Adrenal gland (tissue), 9 donors: ENCODE measurements at regions not wholly inside any gene's neighbourhood (a gene's known extent, or its start where the extent isn't known, plus 50 kb on each side); places are given as distances from the start of the nearest gene placed in this dataset.
"Not testable (repeated sequence)": the region's sequence is repeated elsewhere in the genome, so short reads cannot be mapped to it uniquely, and the experiment has no call there.

Experiments
- DNase-seq, 7 donors: peaks; one replicate each; pipeline ENCODE4 v3.0.0-alpha.2; 2019 to 2020
- H3K27ac ChIP-seq, 5 donors: fragments of 200-600 bp; sonication (generic) in 4 of 5; 1 replicate in 3 of 5; 2 replicates in 2 of 5; pipeline versions ENCODE4 v1.5.1 to v1.8.0; 2016 to 2020; ENCODE audit warnings: mild to moderate bottlenecking in 1 of 5
- H3K27me3 ChIP-seq: fragments of 200-600 bp; 2 replicates; pipeline ENCODE4 v1.8.0; 2021
- H3K36me3 ChIP-seq, 2 donors: fragments of 200-600 bp; replicated peaks in 1 of 2; 1 replicate in 1 of 2; 2 replicates in 1 of 2; pipeline versions ENCODE4 v1.5.1 to v1.8.0; 2018 to 2022
- H3K4me1 ChIP-seq, 2 donors: fragments of 200-600 bp; replicated peaks in 1 of 2; 1 replicate in 1 of 2; 2 replicates in 1 of 2; pipeline versions ENCODE4 v1.5.1 to v1.8.0; 2018 to 2021
- H3K4me3 ChIP-seq, 4 donors: fragments of 200-600 bp; sonication (generic) in 3 of 4; one replicate each; pipeline ENCODE4 v1.5.1; 2016 to 2018
- H3K9me3 ChIP-seq, 3 donors: fragments of 200-600 bp; sonication (generic) in 1 of 3; replicated peaks in 1 of 3; 1 replicate in 2 of 3; 2 replicates in 1 of 3; pipeline versions ENCODE4 v1.5.1 to v1.8.0; 2016 to 2021
- CTCF ChIP-seq, 6 experiments: fragments of 450-650 bp in 4 of 6; fragments of 200-600 bp in 2 of 6; sonication (generic) in 1 of 6; IDR thresholded peaks; 1 replicate in 5 of 6; 2 replicates in 1 of 6; pipeline versions ENCODE4 v1.5.1 to v1.8.0; 2016 to 2021; ENCODE audit warnings: antibody characterized with exemption in 6 of 6, mild to moderate bottlenecking in 2 of 6, moderate library complexity in 1 of 6
- POLR2A ChIP-seq, 2 donors: fragments of 450-650 bp; IDR thresholded peaks; one replicate each; pipeline ENCODE4 v1.6.1; 2017; ENCODE audit warnings: antibody characterized with exemption in 2 of 2, mild to moderate bottlenecking in 2 of 2, moderate library complexity in 1 of 2
- WGBS, 4 donors: extraction: QIAGEN DNeasy Blood & Tissue Kit in 2 of 4; methylation state at CpG; one replicate each; pipeline versions ENCODE4 v1.1.5 to v1.1.7; 2013 to 2017; 5-methylcytosine and 5-hydroxymethylcytosine counted together
- intact Hi-C, 2 donors: fragments of 100-400 bp; cut with DNase I; formaldehyde crosslinking; loops; one replicate each; pipeline versions ENCODE4 v1.14.1 to v1.15.0; 2022 to 2023
- donor health status: healthy with polysubstance abuse.
- donor health status: Bipolar disorder and iron deficiency.
- donor health status: DM: yes; HTN: yes; CAD: no.
- donor health status: DM: no; HTN: no; CAD: no.
- donor health status: DM: no; HTN: no; CAD: no.

- intact Hi-C loops = loop anchor here (10.0 kb wide), 4 partner anchors 108 to 822 kb away; partner anchors contain the start of gene CYP26B1 (in 1 of the 2)
- peak in 1 of 7 donors; percentile 27 for DNase-seq
- Histone ChIP-seq H3K9me3 (no peaks in the 10 kb centered on the region), H3K36me3 (no peaks in the 10 kb centered on the region), H3K4me3 (no peak overlapping the region), H3K27ac (no peak overlapping the region), H3K27me3 (no peaks in the 10 kb centered on the region), H3K4me1 (no peaks in the 10 kb centered on the region)
- TF ChIP-seq POLR2A (IDR thresholded peaks at IDR 0.05) = no peak
- TF ChIP-seq CTCF (IDR thresholded peaks at IDR 0.05) = no peak
- WGBS, 4 donors = 80 to 90% (median 88%) methylated on average over 6 to 7 of the region's 7 CpGs
These were observed 225.0 kb downstream of the CYP26B1 start for GRCh38 chr2:71922499-71923142.

- no peak overlapping the region for H3K4me3 ChIP-seq
- intact Hi-C loops = loop anchor here (10.0 kb wide), 4 partner anchors 107 to 823 kb away; partner anchors contain the start of gene CYP26B1 (in 1 of the 2)
- TF ChIP-seq CTCF (IDR thresholded peaks at IDR 0.05) (no peak), POLR2A (IDR thresholded peaks at IDR 0.05) (no peak)
- H3K9me3 ChIP-seq = no peaks in the 10 kb centered on the region
- no peak overlapping the region for H3K27ac ChIP-seq
- no peaks in the 10 kb centered on the region for H3K4me1 ChIP-seq
- peak in 1 of 7 donors; percentile 10 for DNase-seq
- no peaks in the 10 kb centered on the region for H3K36me3 ChIP-seq
- H3K27me3 ChIP-seq = no peaks in the 10 kb centered on the region
- 88 to 100% (median 90%) methylated on average over 2 of the region's 2 CpGs for WGBS, 4 donors
These were observed 225.6 kb downstream of the CYP26B1 start for GRCh38 chr2:71922091-71922490.

- not testable (repeated sequence) for H3K27ac ChIP-seq, H3K4me3 ChIP-seq, H3K27me3 ChIP-seq, H3K36me3 ChIP-seq, H3K4me1 ChIP-seq, H3K9me3 ChIP-seq
- WGBS, 4 donors = 68 to 75% (median 72%) methylated on average over 5 of the region's 5 CpGs
- intact Hi-C loops = loop anchor here (10.0 kb wide), 4 partner anchors 106 to 824 kb away; partner anchors contain the start of gene CYP26B1 (in 1 of the 2)
- peak in 2 of 7 donors; percentile 5 to 29 for DNase-seq
These were observed 226.8 kb downstream of the CYP26B1 start for GRCh38 chr2:71920819-71921218.

GRCh38 chr2:71919708-71920107, 228.0 kb downstream of the CYP26B1 start:
- Histone ChIP-seq H3K4me3 (no peak overlapping the region), H3K36me3 (no peaks in the 10 kb centered on the region), H3K9me3 (no peaks in the 10 kb centered on the region), H3K27me3 (no peaks in the 10 kb centered on the region), H3K4me1 (no peaks in the 10 kb centered on the region), H3K27ac (no peak overlapping the region)
- intact Hi-C loops = loop anchor here (10.0 kb wide), 4 partner anchors 105 to 825 kb away; partner anchors contain the start of gene CYP26B1 (in 1 of the 2)
- DNase-seq = no peak
- no peak for TF ChIP-seq CTCF (IDR thresholded peaks at IDR 0.05)
- no peak for TF ChIP-seq POLR2A (IDR thresholded peaks at IDR 0.05)

- Histone ChIP-seq H3K27ac (no peak overlapping the region), H3K4me1 (no peaks in the 10 kb centered on the region), H3K4me3 (no peak overlapping the region), H3K27me3 (peaks cover 9% of the 10 kb centered on the region), H3K36me3 (no peaks in the 10 kb centered on the region), H3K9me3 (peaks cover 3 to 9% (median 5%) of the 10 kb centered on the region in 3 donors)
- no peak for TF ChIP-seq CTCF (IDR thresholded peaks at IDR 0.05)
- no peak for TF ChIP-seq POLR2A (IDR thresholded peaks at IDR 0.05)
- DNase-seq = no peak
- intact Hi-C loops = no loop called here
- WGBS, 4 donors = 78 to 85% (median 82%) methylated on average over 1 of the region's 1 CpG
These were observed 237.4 kb downstream of the CYP26B1 start for GRCh38 chr2:71910277-71910676.
